ENCODE measurements at regions not wholly inside any gene's neighbourhood (a gene's known extent, or its start where the extent isn't known, plus 50 kb on each side); places are given as distances from the start of the nearest gene placed in this dataset.

GRCh38 chr9:109549386-109549785 lies 51.3 kb upstream of the PTPN3 start:
- no peak overlapping the region for H3K4ac ChIP-seq (ENCODE audit: low read depth, low read length)
- H4K12ac ChIP-seq (ENCODE audit: low read depth, low read length): no peak overlapping the region
- H4K91ac ChIP-seq (ENCODE audit: low read depth, low read length): no peak overlapping the region
- H3K9ac ChIP-seq (ENCODE audit: low read length): no peak overlapping the region
- no peaks in the 10 kb centered on the region for H3K79me2 ChIP-seq (ENCODE audit: control insufficient read depth, insufficient read depth, low read length, poor library complexity)
- no peak for DNase-seq
- WGBS (ENCODE audit: extremely low coverage, insufficient coverage, insufficient read length): no CpG with 5 or more reads among the region's 1 CpG
- H2AK5ac ChIP-seq (ENCODE audit: low read length): no peak overlapping the region
- no peak overlapping the region for H3K18ac ChIP-seq (ENCODE audit: low read length)
- H3K4me1 ChIP-seq (ENCODE audit: control insufficient read depth in 1 of 2, insufficient read depth in 2 of 2, low read length in 2 of 2): peaks cover 2 to 8% of the 10 kb centered on the region in 2 experiments
- no peak overlapping the region for H3K23ac ChIP-seq (ENCODE audit: low read length)
- no peak overlapping the region for H3K27ac ChIP-seq (ENCODE audit: low read depth, low read length)
- H2BK5ac ChIP-seq (ENCODE audit: low read depth, low read length, poor library complexity): no peak overlapping the region
- H2BK12ac ChIP-seq (ENCODE audit: low read length): no peak overlapping the region
- no peak overlapping the region for H3K4me2 ChIP-seq (ENCODE audit: low read length)
- no peak overlapping the region for H2AFZ ChIP-seq (ENCODE audit: insufficient read depth, low read length, poor library complexity)
- peaks cover 1% of the 10 kb centered on the region for H3K9me3 ChIP-seq (ENCODE audit: insufficient read depth, low read depth, low read length)
- H2BK120ac ChIP-seq (ENCODE audit: insufficient read depth, low read length, poor library complexity): no peak overlapping the region
- H3K27me3 ChIP-seq (ENCODE audit: insufficient read depth, low read length): no peaks in the 10 kb centered on the region
- no peaks in the 10 kb centered on the region for H3K79me1 ChIP-seq (ENCODE audit: low read length)
- H3K36me3 ChIP-seq (ENCODE audit: control insufficient read depth in 1 of 2, insufficient read depth in 2 of 2, low read length in 2 of 2): no peaks in the 10 kb centered on the region
- H3K14ac ChIP-seq (ENCODE audit: low read length): no peak overlapping the region
- no peak overlapping the region for H3K4me3 ChIP-seq (ENCODE audit: low read depth, low read length)
- no peak overlapping the region for H4K8ac ChIP-seq (ENCODE audit: low read depth, low read length)

GRCh38 chr9:109551651-109552050 lies 53.5 kb upstream of the PTPN3 start:
- Histone ChIP-seq H3K18ac (ENCODE audit: low read length) (no peak overlapping the region), H3K4me2 (ENCODE audit: low read length) (no peak overlapping the region), H3K9ac (ENCODE audit: low read length) (no peak overlapping the region), H2AFZ (ENCODE audit: insufficient read depth, low read length, poor library complexity) (no peak overlapping the region), H3K27ac (ENCODE audit: low read depth, low read length) (no peak overlapping the region), H3K4me1 (ENCODE audit: control insufficient read depth in 1 of 2, insufficient read depth in 2 of 2, low read length in 2 of 2) (peaks cover 2 to 16% of the 10 kb centered on the region in 2 experiments), H3K79me1 (ENCODE audit: low read length) (peaks cover 2% of the 10 kb centered on the region), H2BK120ac (ENCODE audit: insufficient read depth, low read length, poor library complexity) (no peak overlapping the region), H2AK5ac (ENCODE audit: low read length) (no peak overlapping the region), H3K36me3 (ENCODE audit: control insufficient read depth in 1 of 2, insufficient read depth in 2 of 2, low read length in 2 of 2) (no peaks in the 10 kb centered on the region), H4K12ac (ENCODE audit: low read depth, low read length) (no peak overlapping the region), H3K27me3 (ENCODE audit: insufficient read depth, low read length) (no peaks in the 10 kb centered on the region), H3K4ac (ENCODE audit: low read depth, low read length) (no peak overlapping the region), H3K9me3 (ENCODE audit: insufficient read depth, low read depth, low read length) (peaks cover 1% of the 10 kb centered on the region), H4K8ac (ENCODE audit: low read depth, low read length) (no peak overlapping the region), H2BK5ac (ENCODE audit: low read depth, low read length, poor library complexity) (no peak overlapping the region), H3K4me3 (ENCODE audit: low read depth, low read length) (no peak overlapping the region), H2BK12ac (ENCODE audit: low read length) (no peak overlapping the region), H3K14ac (ENCODE audit: low read length) (no peak overlapping the region), H3K23ac (ENCODE audit: low read length) (no peak overlapping the region), H4K91ac (ENCODE audit: low read depth, low read length) (no peak overlapping the region), H3K79me2 (ENCODE audit: control insufficient read depth, insufficient read depth, low read length, poor library complexity) (no peaks in the 10 kb centered on the region)
- peak; percentile 30 to 72 for DNase-seq

- no peak for DNase-seq
- Histone ChIP-seq H2BK120ac (ENCODE audit: insufficient read depth, low read length, poor library complexity) (peak overlapping the region; percentile 27), H3K23ac (ENCODE audit: low read length) (no peak overlapping the region), H3K9me3 (ENCODE audit: insufficient read depth, low read depth, low read length) (no peaks in the 10 kb centered on the region), H3K79me1 (ENCODE audit: low read length) (peaks cover 16% of the 10 kb centered on the region), H3K79me2 (ENCODE audit: control insufficient read depth, insufficient read depth, low read length, poor library complexity) (peaks cover 5% of the 10 kb centered on the region), H3K36me3 (ENCODE audit: control insufficient read depth in 1 of 2, insufficient read depth in 2 of 2, low read length in 2 of 2) (no peaks in the 10 kb centered on the region), H4K12ac (ENCODE audit: low read depth, low read length) (no peak overlapping the region), H3K27me3 (ENCODE audit: insufficient read depth, low read length) (no peaks in the 10 kb centered on the region), H3K4me3 (ENCODE audit: low read depth, low read length) (no peak overlapping the region), H4K8ac (ENCODE audit: low read depth, low read length) (no peak overlapping the region), H3K18ac (ENCODE audit: low read length) (no peak overlapping the region), H3K27ac (ENCODE audit: low read depth, low read length) (peak overlapping the region; percentile 79), H3K4me2 (ENCODE audit: low read length) (no peak overlapping the region), H4K91ac (ENCODE audit: low read depth, low read length) (peak overlapping the region; percentile 71), H2BK5ac (ENCODE audit: low read depth, low read length, poor library complexity) (no peak overlapping the region), H3K4ac (ENCODE audit: low read depth, low read length) (no peak overlapping the region), H2AFZ (ENCODE audit: insufficient read depth, low read length, poor library complexity) (no peak overlapping the region), H3K4me1 (ENCODE audit: control insufficient read depth in 1 of 2, insufficient read depth in 2 of 2, low read length in 2 of 2) (peaks cover 17 to 30% of the 10 kb centered on the region in 2 experiments), H3K9ac (ENCODE audit: low read length) (no peak overlapping the region), H2AK5ac (ENCODE audit: low read length) (no peak overlapping the region), H3K14ac (ENCODE audit: low read length) (peak overlapping the region; percentile 42), H2BK12ac (ENCODE audit: low read length) (peak overlapping the region; percentile 28)
- no CpG with 5 or more reads among the region's 4 CpGs for WGBS (ENCODE audit: extremely low coverage, insufficient coverage, insufficient read length)
These were observed 57.1 kb upstream of the PTPN3 start for GRCh38 chr9:109555215-109555614.

GRCh38 chr9:109556061-109556460 lies 58.0 kb upstream of the PTPN3 start:
- Histone ChIP-seq H4K12ac (ENCODE audit: low read depth, low read length) (no peak overlapping the region), H3K4me1 (ENCODE audit: control insufficient read depth in 1 of 2, insufficient read depth in 2 of 2, low read length in 2 of 2) (peaks cover 22 to 35% of the 10 kb centered on the region in 2 experiments), H2BK120ac (ENCODE audit: insufficient read depth, low read length, poor library complexity) (no peak overlapping the region), H4K91ac (ENCODE audit: low read depth, low read length) (no peak overlapping the region), H3K14ac (ENCODE audit: low read length) (no peak overlapping the region), H3K27ac (ENCODE audit: low read depth, low read length) (peak overlapping the region; percentile 87), H3K4me2 (ENCODE audit: low read length) (no peak overlapping the region), H4K8ac (ENCODE audit: low read depth, low read length) (no peak overlapping the region), H2BK12ac (ENCODE audit: low read length) (no peak overlapping the region), H3K4me3 (ENCODE audit: low read depth, low read length) (no peak overlapping the region), H3K79me2 (ENCODE audit: control insufficient read depth, insufficient read depth, low read length, poor library complexity) (peaks cover 5% of the 10 kb centered on the region), H3K23ac (ENCODE audit: low read length) (no peak overlapping the region), H3K18ac (ENCODE audit: low read length) (no peak overlapping the region), H3K27me3 (ENCODE audit: insufficient read depth, low read length) (no peaks in the 10 kb centered on the region), H2BK5ac (ENCODE audit: low read depth, low read length, poor library complexity) (no peak overlapping the region), H2AK5ac (ENCODE audit: low read length) (no peak overlapping the region), H3K9me3 (ENCODE audit: insufficient read depth, low read depth, low read length) (no peaks in the 10 kb centered on the region), H3K36me3 (ENCODE audit: control insufficient read depth in 1 of 2, insufficient read depth in 2 of 2, low read length in 2 of 2) (no peaks in the 10 kb centered on the region), H2AFZ (ENCODE audit: insufficient read depth, low read length, poor library complexity) (no peak overlapping the region), H3K79me1 (ENCODE audit: low read length) (peaks cover 20% of the 10 kb centered on the region), H3K9ac (ENCODE audit: low read length) (no peak overlapping the region), H3K4ac (ENCODE audit: low read depth, low read length) (no peak overlapping the region)
- no CpG with 5 or more reads among the region's 4 CpGs for WGBS (ENCODE audit: extremely low coverage, insufficient coverage, insufficient read length)
- DNase-seq: peak; percentile 98

Data from trophoblast cell (in vitro differentiated cells and primary cell).